ENCODE measurements at regions not wholly inside any gene's neighbourhood (a gene's known extent, or its start where the extent isn't known, plus 50 kb on each side); places are given as distances from the start of the nearest gene placed in this dataset.
"Not testable (repeated sequence)": the region's sequence is repeated elsewhere in the genome, so short reads cannot be mapped to it uniquely, and the experiment has no call there.

DNA sequence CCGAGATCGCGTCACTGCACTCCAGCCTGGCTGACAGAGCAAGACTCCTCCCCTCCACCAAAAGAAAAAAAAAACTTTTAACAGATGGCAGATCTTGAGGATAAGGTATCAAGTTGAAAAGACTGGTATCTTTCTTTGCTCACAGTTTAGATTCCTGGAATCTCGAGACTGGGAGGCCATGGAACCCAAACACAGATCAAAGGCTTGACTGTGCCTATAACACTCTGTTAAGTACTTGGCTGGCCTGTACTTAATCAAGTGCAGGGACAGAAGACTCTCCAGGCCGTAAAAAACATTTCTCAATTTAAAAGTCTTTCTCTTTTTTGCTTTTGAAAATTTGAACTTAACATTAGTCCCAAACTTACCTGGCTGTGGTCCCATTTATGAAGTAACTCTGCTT is 107.1 kb upstream of the ZNF516 start:
- TF ChIP-seq CTCF (IDR thresholded peaks at IDR 0.05; ENCODE audit: low read length, missing control alignments) = no peak
- H3K4me3 ChIP-seq (replicated peaks; ENCODE audit: low read depth, low read length) = no peak overlapping the region
- no peak for DNase-seq (ENCODE audit: low read depth)

DNA sequence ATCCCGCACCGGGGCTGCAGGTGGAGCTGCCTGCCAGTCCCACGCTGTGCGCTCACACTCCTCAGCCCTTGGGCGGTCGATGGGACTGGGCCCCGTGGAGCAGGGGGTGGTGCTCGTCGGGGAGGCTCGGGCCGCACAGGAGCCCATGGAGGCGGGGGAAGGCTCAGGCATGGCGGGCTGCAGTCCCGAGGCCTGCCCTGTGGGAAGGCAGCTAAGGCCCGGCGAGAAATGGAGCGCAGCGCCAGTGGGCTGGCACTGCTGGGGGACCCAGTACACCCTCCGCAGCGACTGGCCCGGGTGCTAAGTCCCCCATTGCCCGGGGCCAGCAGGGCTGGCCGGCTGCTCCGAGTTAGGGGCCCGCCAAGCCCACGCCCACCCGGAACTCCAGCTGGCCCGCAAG is 105.0 kb upstream of the ZNF516 start:
- DNase-seq (ENCODE audit: low read depth); H3K4me3 ChIP-seq (replicated peaks; ENCODE audit: low read depth, low read length): not testable (repeated sequence)

GRCh38 chr18:76594966-76595365 is 99.9 kb upstream of the ZNF516 start:
- TF ChIP-seq CTCF (IDR thresholded peaks at IDR 0.05; ENCODE audit: low read length, missing control alignments) = no peak
- no peak for DNase-seq (ENCODE audit: low read depth)
- no peak overlapping the region for H3K4me3 ChIP-seq (replicated peaks; ENCODE audit: low read depth, low read length)

DNA sequence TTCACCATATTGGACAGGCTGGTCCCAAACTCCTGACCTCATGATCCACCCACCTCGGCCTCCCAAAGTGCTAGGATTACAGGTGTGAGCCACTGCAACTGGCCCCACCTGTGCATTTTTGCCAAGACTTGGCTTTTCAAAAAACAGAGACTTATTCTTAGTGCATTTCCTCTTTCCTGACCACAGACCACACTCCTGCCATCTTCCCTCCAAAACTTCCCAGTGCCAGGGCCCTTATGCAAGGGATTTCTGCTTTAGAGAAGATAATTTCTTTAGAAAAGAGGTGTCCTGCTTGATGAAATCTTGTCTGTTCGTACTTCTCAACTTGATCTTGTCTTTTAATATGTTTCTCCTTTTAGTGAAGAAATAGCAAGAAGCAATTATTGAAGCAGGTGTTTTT is 98.8 kb upstream of the ZNF516 start:
- no peak overlapping the region for H3K4me3 ChIP-seq (replicated peaks; ENCODE audit: low read depth, low read length)
- DNase-seq (ENCODE audit: low read depth) = no peak
- TF ChIP-seq CTCF (IDR thresholded peaks at IDR 0.05; ENCODE audit: low read length, missing control alignments) = no peak

GRCh38 chr18:76592981-76593381 is 97.9 kb upstream of the ZNF516 start:
- DNase-seq (ENCODE audit: low read depth) = peak; percentile 27
- no peak for TF ChIP-seq CTCF (IDR thresholded peaks at IDR 0.05; ENCODE audit: low read length, missing control alignments)
- H3K4me3 ChIP-seq (replicated peaks; ENCODE audit: low read depth, low read length) = no peak overlapping the region

- no peak for TF ChIP-seq CTCF (IDR thresholded peaks at IDR 0.05; ENCODE audit: low read length, missing control alignments)
- no peak for DNase-seq (ENCODE audit: low read depth)
- no peak overlapping the region for H3K4me3 ChIP-seq (replicated peaks; ENCODE audit: low read depth, low read length)
Observed at GRCh38 chr18:76592096-76592495, 97.1 kb upstream of the ZNF516 start.

DNA sequence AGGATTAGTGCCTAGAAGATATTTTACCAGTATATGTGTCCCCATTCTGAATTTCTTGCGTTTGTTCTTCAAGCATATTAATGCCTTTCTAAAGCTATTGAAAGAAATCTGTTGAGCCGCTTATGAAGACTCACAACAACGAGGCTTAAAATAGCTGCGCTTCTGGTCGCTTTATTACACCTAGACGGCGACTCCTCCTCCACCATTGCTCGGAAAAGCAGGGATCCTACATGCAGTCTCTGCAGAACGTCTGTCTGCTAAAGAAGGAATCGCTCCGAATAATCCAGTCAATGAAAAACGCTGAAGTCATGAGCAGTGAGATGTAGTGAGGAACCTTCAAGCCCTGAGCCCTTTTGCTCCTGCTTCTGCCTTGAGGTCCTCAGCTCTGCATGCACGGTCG is 94.8 kb upstream of the ZNF516 start:
- no peak overlapping the region for H3K4me3 ChIP-seq (replicated peaks; ENCODE audit: low read depth, low read length)
- no peak for DNase-seq (ENCODE audit: low read depth)
- no peak for TF ChIP-seq CTCF (IDR thresholded peaks at IDR 0.05; ENCODE audit: low read length, missing control alignments)

- H3K4me3 ChIP-seq (replicated peaks; ENCODE audit: low read depth, low read length) = no peak overlapping the region
- no peak for DNase-seq (ENCODE audit: low read depth)
- no peak for TF ChIP-seq CTCF (IDR thresholded peaks at IDR 0.05; ENCODE audit: low read length, missing control alignments)
Observed at GRCh38 chr18:76589316-76589715, 94.3 kb upstream of the ZNF516 start.

All from fibroblast of pulmonary artery (primary cell).